ENCODE measurements at regions not wholly inside any gene's neighbourhood (a gene's known extent, or its start where the extent isn't known, plus 50 kb on each side); places are given as distances from the start of the nearest gene placed in this dataset.

GRCh38 chr3:33929813-33930212 is 131.4 kb downstream of the PDCD6IP start:
- TF ChIP-seq CTCF (IDR thresholded peaks at IDR 0.05), result no peak
- DNase-seq (no peak), ATAC-seq (no peak)
- Histone ChIP-seq H3K36me3 (ENCODE audit: insufficient read depth in 1 of 2, low read depth in 1 of 2) (no peaks in the 10 kb centered on the region), H3K9me3 (no peaks in the 10 kb centered on the region), H3K27ac (no peak overlapping the region), H3K27me3 (ENCODE audit: insufficient read depth in 3 of 3, low read length in 2 of 3) (peaks cover 0 to 2% (median 0%) of the 10 kb centered on the region in 3 donors), H3K4me1 (no peaks in the 10 kb centered on the region), H3K4me3 (no peak overlapping the region)
- intact Hi-C loops (cut with DNase I), result no loop called here
- WGBS, 3 donors, result 69 to 71% (median 70%) methylated on average over 2 of the region's 2 CpGs

- H3K27me3 ChIP-seq (ENCODE audit: insufficient read depth in 3 of 3, low read length in 2 of 3), result peaks cover 0 to 2% (median 0%) of the 10 kb centered on the region in 3 donors
- H3K4me3 ChIP-seq, result no peak overlapping the region
- no peak overlapping the region for H3K27ac ChIP-seq
- TF ChIP-seq CTCF (IDR thresholded peaks at IDR 0.05), result no peak
- DNase-seq, result no peak
- no peaks in the 10 kb centered on the region for H3K36me3 ChIP-seq (ENCODE audit: insufficient read depth in 1 of 2, low read depth in 1 of 2)
- ATAC-seq, result no peak
- intact Hi-C loops (cut with DNase I), result no loop called here
- no peaks in the 10 kb centered on the region for H3K4me1 ChIP-seq
- H3K9me3 ChIP-seq, result no peaks in the 10 kb centered on the region
Measured at GRCh38 chr3:33931512-33931911, 133.1 kb downstream of the PDCD6IP start.

- no peak for TF ChIP-seq CTCF (IDR thresholded peaks at IDR 0.05)
- intact Hi-C loops (cut with DNase I), result no loop called here
- Histone ChIP-seq H3K4me1 (no peaks in the 10 kb centered on the region), H3K27ac (no peak overlapping the region), H3K36me3 (ENCODE audit: insufficient read depth in 1 of 2, low read depth in 1 of 2) (no peaks in the 10 kb centered on the region), H3K27me3 (ENCODE audit: insufficient read depth in 3 of 3, low read length in 2 of 3) (peaks cover 0 to 2% (median 0%) of the 10 kb centered on the region in 3 donors), H3K9me3 (no peaks in the 10 kb centered on the region), H3K4me3 (no peak overlapping the region)
- DNase-seq (no peak), ATAC-seq (no peak)
- WGBS, 3 donors, result 75 to 84% (median 77%) methylated on average over 6 of the region's 6 CpGs
Measured at GRCh38 chr3:33932010-33932764, 133.8 kb downstream of the PDCD6IP start.

GRCh38 chr3:33936171-33936920 is 137.9 kb downstream of the PDCD6IP start:
- no peak overlapping the region for H3K27ac ChIP-seq
- no peaks in the 10 kb centered on the region for H3K9me3 ChIP-seq
- intact Hi-C loops (cut with DNase I), result no loop called here
- no peak for TF ChIP-seq CTCF (IDR thresholded peaks at IDR 0.05)
- no peak for DNase-seq
- no peaks in the 10 kb centered on the region for H3K4me1 ChIP-seq
- no peaks in the 10 kb centered on the region for H3K36me3 ChIP-seq (ENCODE audit: insufficient read depth in 1 of 2, low read depth in 1 of 2)
- no peak for ATAC-seq
- H3K27me3 ChIP-seq (ENCODE audit: insufficient read depth in 3 of 3, low read length in 2 of 3), result no peaks in the 10 kb centered on the region
- no peak overlapping the region for H3K4me3 ChIP-seq
- 64 to 68% (median 66%) methylated on average over 3 of the region's 3 CpGs for WGBS, 3 donors
